HCT116 (cell line): ENCODE measurements at regions not wholly inside any gene's neighbourhood (a gene's known extent, or its start where the extent isn't known, plus 50 kb on each side); places are given as distances from the start of the nearest gene placed in this dataset.

ENCODE experiments used
- ATAC-seq: fragments of 200-7000 bp; cut with Tn5 transposase; 2 replicates; pipeline ENCODE4 v1.9.1; 2020; ENCODE audit warnings: mild to moderate bottlenecking, moderate library complexity
- BruUV-seq: library from RNA; stranded (reverse); fragments of 400-500 nt; replicated peaks from 2 replicates; lab custom pipeline; 2021; lab: Mats Ljungman, UMichigan
- CTCF ChIA-PET: fragments of 300-600 bp; sonication (Branson Sonifier 250); formaldehyde crosslinking; loops from one replicate; lab custom pipeline; 2021; ENCODE audit warnings: antibody characterized with exemption; lab: Charles Lee
- POLR2A ChIA-PET: fragments of 300-600, 350-600 bp; sonication (Branson Sonifier 250); formaldehyde crosslinking; loops from one replicate; lab custom pipeline; 2021; ENCODE audit warnings: antibody characterized with exemption; lab: Charles Lee
- RAD21 ChIA-PET, 2 experiments: fragments of 300-600 bp; sonication (Branson Sonifier 250); formaldehyde crosslinking; loops; one replicate each; lab custom pipeline; 2023; ENCODE audit warnings: low total read pairs in 2 of 2; ENCODE audit not compliant: uncharacterized antibody in 2 of 2, unreplicated experiment in 2 of 2, low non-redundant PET in 1 of 2; lab: Charles Lee
- DNase-seq: peaks from one replicate; pipeline ENCODE4 v3.0.0-alpha.2; 2010; ENCODE audit warnings: low read depth, low spot score
- H2AFZ ChIP-seq: fragments of 200-600 bp; shearing (Covaris generic), sonication (generic); 2 replicates; pipeline ENCODE4 v1.6.1; 2017; ENCODE audit warnings: low read depth, mixed run types, mixed read lengths, antibody characterized with exemption, low read length; ENCODE audit not compliant: poor library complexity, severe bottlenecking
- H3K27ac ChIP-seq: 2 replicates; pipeline ENCODE4 v1.5.1; 2012; ENCODE audit warnings: low read depth, low read length
- H3K27me3 ChIP-seq: fragments of 200-600 bp; sonication (generic); 2 replicates; pipeline ENCODE4 v1.6.1; 2016; ENCODE audit warnings: mixed run types, low read length, mixed read lengths; ENCODE audit not compliant: insufficient read depth
- H3K36me3 ChIP-seq, 2 experiments: fragments of 200-500 bp in 1 of 2; fragments of 200-600 bp in 1 of 2; sonication (Bioruptor generic) in 1 of 2; sonication (generic) in 1 of 2; 2 replicates each; pipeline versions ENCODE4 v1.5.1 to v1.6.1; 2014 to 2016; ENCODE audit warnings: low read length in 2 of 2, inconsistent platforms in 1 of 2, mixed read lengths in 1 of 2, mixed run types in 1 of 2; ENCODE audit not compliant: insufficient read depth in 2 of 2, control insufficient read depth in 1 of 2
- H3K4me1 ChIP-seq, 2 experiments: fragments of 200-600 bp in 1 of 2; sonication (generic) in 1 of 2; 2 replicates each; pipeline versions ENCODE4 v1.5.1 to v1.6.1; 2012 to 2017; ENCODE audit warnings: low read length in 2 of 2, inconsistent platforms in 1 of 2, mild to moderate bottlenecking in 1 of 2, mixed read lengths in 1 of 2, mixed run types in 1 of 2, moderate library complexity in 1 of 2; ENCODE audit not compliant: insufficient read depth in 2 of 2, control insufficient read depth in 1 of 2
- H3K4me2 ChIP-seq: fragments of 200-600 bp; sonication (generic); 2 replicates; pipeline ENCODE4 v1.6.1; 2017; ENCODE audit warnings: mixed run types, low read length, mixed read lengths
- H3K4me3 ChIP-seq, 2 experiments: fragments of 200-600 bp in 1 of 2; sonication (generic) in 1 of 2; replicated peaks in 1 of 2; 2 replicates each; pipeline ENCODE4 v1.5.1; 2011 to 2016; ENCODE audit warnings: low read length in 2 of 2, control low read depth in 1 of 2, low read depth in 1 of 2, mild to moderate bottlenecking in 1 of 2, mixed read lengths in 1 of 2, mixed run types in 1 of 2
- H3K79me2 ChIP-seq: fragments of 200-600 bp; sonication (generic); 2 replicates; pipeline ENCODE4 v1.6.1; 2017; ENCODE audit warnings: mild to moderate bottlenecking, mixed run types, low read length, moderate library complexity, mixed read lengths; ENCODE audit not compliant: insufficient read depth
- H3K9ac ChIP-seq: fragments of 200-600 bp; sonication (generic); 2 replicates; pipeline ENCODE4 v1.6.1; 2016; ENCODE audit warnings: low read length, mixed read lengths
- H3K9me2 ChIP-seq: fragments of 200-600 bp; sonication (generic), shearing (Covaris generic); 2 replicates; pipeline ENCODE4 v1.6.1; 2017; ENCODE audit warnings: mixed run types, mild to moderate bottlenecking, moderate library complexity; ENCODE audit not compliant: insufficient read depth
- H3K9me3 ChIP-seq, 2 experiments: fragments of 200-500 bp in 1 of 2; fragments of 200-600 bp in 1 of 2; sonication (Bioruptor generic) in 1 of 2; sonication (generic) in 1 of 2; 2 replicates each; pipeline ENCODE4 v1.6.1; 2014 to 2017; ENCODE audit warnings: low read length in 2 of 2, mixed read lengths in 2 of 2, inconsistent platforms in 1 of 2, low read depth in 1 of 2, mild to moderate bottlenecking in 1 of 2, mixed run types in 1 of 2, moderate library complexity in 1 of 2; ENCODE audit not compliant: control insufficient read depth in 1 of 2, insufficient read depth in 1 of 2
- H4K20me1 ChIP-seq: fragments of 200-600 bp; sonication (generic), shearing (Covaris generic); 2 replicates; pipeline ENCODE4 v1.6.1; 2017; ENCODE audit warnings: mixed run types, mild to moderate bottlenecking, moderate library complexity; ENCODE audit not compliant: insufficient read depth
- EZH2 ChIP-seq: fragments of 200-600 bp; sonication (generic); IDR thresholded peaks from 2 replicates; pipeline ENCODE4 v1.6.1; 2017; ENCODE audit warnings: antibody characterized with exemption, mixed run types
- JUND ChIP-seq: IDR thresholded peaks from 2 replicates; pipeline ENCODE4 v1.6.1; 2012
- MAX ChIP-seq: IDR thresholded peaks from 2 replicates; pipeline ENCODE4 v1.6.1; 2012
- POLR2AphosphoS5 ChIP-seq: IDR thresholded peaks from 2 replicates; pipeline ENCODE4 v1.6.1; 2011; ENCODE audit warnings: mild to moderate bottlenecking, low read depth, low read length, moderate library complexity
- RAD21 ChIP-seq: IDR thresholded peaks from 2 replicates; pipeline ENCODE4 v1.6.1; 2012; ENCODE audit warnings: low read depth, mild to moderate bottlenecking
- REST ChIP-seq: IDR thresholded peaks from 2 replicates; pipeline ENCODE4 v1.6.1; 2012; ENCODE audit warnings: low read depth
- TCF7L2 ChIP-seq: IDR thresholded peaks from 2 replicates; pipeline ENCODE4 v1.7.0; 2011; ENCODE audit warnings: borderline replicate concordance, inconsistent platforms; ENCODE audit not compliant: insufficient read depth, insufficient read length; ENCODE audit errors: extremely low read depth
- YY1 ChIP-seq: IDR thresholded peaks from 2 replicates; pipeline ENCODE4 v1.6.1; 2011; ENCODE audit warnings: low read length, low read depth, moderate library complexity, mild to moderate bottlenecking; ENCODE audit not compliant: insufficient replicate concordance; ENCODE audit errors: extremely low read depth
- ZFX ChIP-seq: fragments of 450-650 bp; IDR thresholded peaks from 2 replicates; pipeline ENCODE4 v1.6.1; 2017
- intact Hi-C: fragments of 100-400 bp; cut with micrococcal nuclease; formaldehyde crosslinking; loops from 2 replicates; pipeline ENCODE4 v1.10.0; 2022

GRCh38 chr10:123395906-123396305 is 241.7 kb downstream of the BUB3 start:
- Histone ChIP-seq H2AFZ (no peak overlapping the region), H4K20me1 (no peaks in the 10 kb centered on the region), H3K9me2 (no peaks in the 10 kb centered on the region), H3K36me3 (no peaks in the 10 kb centered on the region), H3K79me2 (no peaks in the 10 kb centered on the region), H3K4me2 (no peak overlapping the region), H3K4me1 (no peaks in the 10 kb centered on the region), H3K4me3 (no peak overlapping the region), H3K9me3 (no peaks in the 10 kb centered on the region), H3K27ac (no peak overlapping the region), H3K9ac (no peak overlapping the region), H3K27me3 (no peaks in the 10 kb centered on the region)
- DNase-seq (no peak), ATAC-seq (no peak)
- intact Hi-C loops: no loop called here
- ChIA-PET POLR2A (no interaction called here), RAD21 (no interaction called here), CTCF (no interaction called here)
- TF ChIP-seq REST: no peak
- no peak for TF ChIP-seq JUND
- no peak for TF ChIP-seq ZFX
- no peak for TF ChIP-seq RAD21
- no peak for TF ChIP-seq EZH2
- no peak for TF ChIP-seq MAX
- no peak for TF ChIP-seq TCF7L2
- TF ChIP-seq POLR2AphosphoS5: no peak
- no peak for TF ChIP-seq YY1
- no TSS peak for BruUV-seq
